OCI-LY3 (cell line): ENCODE measurements at regions not wholly inside any gene's neighbourhood (a gene's known extent, or its start where the extent isn't known, plus 50 kb on each side); places are given as distances from the start of the nearest gene placed in this dataset.

Experiments
- CTCF ChIP-seq: fragments of 200-600, 300-600 bp; sonication (generic); IDR thresholded peaks from 2 replicates; pipeline ENCODE4 v1.5.1; 2014; ENCODE audit warnings: antibody characterized with exemption, low read length, low read depth
- EZH2phosphoT487 ChIP-seq: fragments of 200-600 bp; shearing (Covaris generic); IDR thresholded peaks from 2 replicates; pipeline ENCODE4 v1.6.1; 2018; ENCODE audit warnings: antibody characterized with exemption, mixed run types, low read depth

GRCh38 chr7:85286446-85286845 is 99.6 kb upstream of the SEMA3D start:
- TF ChIP-seq CTCF: no peak
- no peak for TF ChIP-seq EZH2phosphoT487
